Astrocyte (in vitro differentiated cells and primary cell): ENCODE measurements at regions not wholly inside any gene's neighbourhood (a gene's known extent, or its start where the extent isn't known, plus 50 kb on each side); places are given as distances from the start of the nearest gene placed in this dataset.

Experiments used
- CTCF ChIP-seq: IDR thresholded peaks from 2 replicates; pipeline ENCODE4 v1.5.1; 2011; ENCODE audit warnings: low read depth, mild to moderate bottlenecking, inconsistent platforms, low read length, moderate library complexity; ENCODE audit not compliant: insufficient read depth
- EZH2 ChIP-seq: IDR thresholded peaks from 2 replicates; pipeline ENCODE4 v1.6.1; 2012; ENCODE audit warnings: mild to moderate bottlenecking, low read length, inconsistent platforms; ENCODE audit not compliant: insufficient read depth

DNA sequence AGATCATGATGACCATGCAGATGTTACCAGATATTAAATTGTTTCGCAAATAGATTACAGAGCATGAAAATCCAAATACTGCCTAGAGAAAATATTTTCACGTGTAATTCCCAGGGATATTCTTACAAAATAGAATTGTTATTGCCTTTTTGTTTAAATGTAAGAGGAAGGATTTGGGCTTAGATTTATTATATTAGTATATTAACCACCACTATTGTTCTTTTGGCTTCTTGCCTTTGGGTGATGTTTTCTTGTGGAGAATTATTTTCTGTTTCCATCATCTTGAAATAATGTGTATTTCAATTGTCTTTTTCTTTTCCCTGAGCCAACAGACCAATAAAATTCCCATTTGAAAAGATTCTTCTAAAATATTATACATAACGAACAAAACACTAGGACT, 109.7 kb upstream of the NUDT7 start:
- no peak for TF ChIP-seq CTCF
- TF ChIP-seq EZH2 = no peak
